Naive thymus-derived CD8-positive, alpha-beta T cell (primary cell): ENCODE measurements at regions not wholly inside any gene's neighbourhood (a gene's known extent, or its start where the extent isn't known, plus 50 kb on each side); places are given as distances from the start of the nearest gene placed in this dataset. TPM values are rescaled to one million over a fixed set of nuclear protein-coding genes. Genes with fewer than 3 reads are reported as not detected.
"Not testable (repeated sequence)": the region's sequence is repeated elsewhere in the genome, so short reads cannot be mapped to it uniquely, and the experiment has no call there.

Experiments used
- ATAC-seq, 2 donors: fragments of 150-1000 bp; cut with Tn5 transposase in 1 of 2; sonication (Bioruptor Pico), chemical (Tn5 transposase) in 1 of 2; 1 replicate in 1 of 2; 2 replicates in 1 of 2; pipeline ENCODE4 v1.10.0; 2021; ENCODE audit warnings: mild to moderate bottlenecking in 2 of 2, moderate library complexity in 2 of 2
- POLR2A ChIA-PET: fragments of 350-600 bp; sonication (Branson Sonifier 250); formaldehyde crosslinking; loops from one replicate; lab custom pipeline; 2021; ENCODE audit warnings: antibody characterized with exemption; lab: Charles Lee
- DNase-seq, 10 donors: peaks; one replicate each; pipeline versions ENCODE4 v3.0.0 to v3.0.0-alpha.2; 2020 to 2022
- H3K27ac Mint-ChIP-seq, 10 donors: one replicate each; pipeline ENCODE4 v1.8.0; 2020 to 2022; ENCODE audit warnings: mild to moderate bottlenecking in 10 of 10, mixed read lengths in 10 of 10, moderate library complexity in 4 of 10, inconsistent platforms in 1 of 10
- H3K27me3 Mint-ChIP-seq, 5 donors: one replicate each; pipeline ENCODE4 v1.8.0; 2021 to 2022; ENCODE audit warnings: mixed read lengths in 5 of 5
- H3K36me3 Mint-ChIP-seq, 3 donors: one replicate each; pipeline ENCODE4 v1.8.0; 2020 to 2022; ENCODE audit warnings: mixed read lengths in 3 of 3, mild to moderate bottlenecking in 2 of 3, inconsistent platforms in 1 of 3
- H3K4me1 Mint-ChIP-seq, 4 donors: one replicate each; pipeline ENCODE4 v1.8.0; 2021 to 2022; ENCODE audit warnings: mixed read lengths in 4 of 4
- H3K4me3 Mint-ChIP-seq, 10 donors: one replicate each; pipeline ENCODE4 v1.8.0; 2020 to 2022; ENCODE audit warnings: mild to moderate bottlenecking in 10 of 10, mixed read lengths in 10 of 10, moderate library complexity in 6 of 10, inconsistent platforms in 1 of 10
- H3K9me3 Mint-ChIP-seq, 9 donors: one replicate each; pipeline ENCODE4 v1.8.0; 2020 to 2022; ENCODE audit warnings: mixed read lengths in 9 of 9, mild to moderate bottlenecking in 3 of 9, inconsistent platforms in 1 of 9, moderate library complexity in 1 of 9
- microRNA-seq: library from miRNA; unstranded; fragments of <30 nt; microRNA quantifications from one replicate; pipeline ENCODE4 v1.2.0, GENCODE V29; 2022; ENCODE audit warnings: borderline microRNAs expressed

DNA sequence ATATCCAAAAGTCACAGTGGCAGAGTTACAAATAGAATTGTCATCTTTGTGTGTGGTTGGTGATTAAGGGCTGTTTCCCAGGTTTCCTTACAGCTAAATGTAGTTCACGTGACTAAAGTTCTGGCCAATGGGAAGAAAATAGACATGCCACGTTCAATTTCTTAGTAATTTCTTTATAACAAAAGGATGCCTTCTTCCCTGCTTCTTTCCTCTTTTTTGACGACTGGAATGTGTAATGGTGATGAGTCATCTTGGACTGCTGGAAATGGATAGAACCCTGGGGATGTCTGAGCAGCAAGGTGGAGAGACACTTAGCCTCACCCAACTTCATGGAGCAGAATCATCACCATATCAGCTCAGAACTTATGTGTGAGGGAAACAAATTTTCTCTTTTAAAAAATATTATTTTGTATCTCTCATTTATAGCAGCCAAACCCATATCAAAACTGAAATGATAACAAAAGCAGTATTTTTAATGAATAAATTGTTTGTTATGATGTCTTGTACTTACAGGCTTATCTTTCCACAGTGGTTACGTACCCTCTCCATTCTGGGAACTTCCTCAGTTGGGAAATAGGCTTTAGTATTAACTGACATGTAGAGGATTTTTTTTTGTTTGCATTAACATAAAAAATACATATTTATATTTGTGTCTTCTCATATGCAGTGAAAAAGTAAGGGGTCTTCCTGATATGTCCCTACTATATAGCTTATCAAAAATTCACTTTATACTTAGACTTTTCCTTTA is 91.1 kb upstream of the CDH2 start:
- Mint-ChIP-seq H3K27ac (no peak overlapping the region), H3K27me3 (no peaks in the 10 kb centered on the region), H3K9me3 (peaks cover 0 to 27% (median 5%) of the 10 kb centered on the region in 9 donors), H3K4me1 (no peaks in the 10 kb centered on the region), H3K4me3 (no peak overlapping the region), H3K36me3 (no peaks in the 10 kb centered on the region)
- ATAC-seq, result no peak
- DNase-seq, result no peak
- POLR2A ChIA-PET, result no interaction called here

GRCh38 chr18:28267276-28267675 is 90.3 kb upstream of the CDH2 start:
- no peaks in the 10 kb centered on the region for H3K27me3 Mint-ChIP-seq
- POLR2A ChIA-PET, result no interaction called here
- no peak overlapping the region for H3K27ac Mint-ChIP-seq
- H3K36me3 Mint-ChIP-seq, result no peaks in the 10 kb centered on the region
- H3K9me3 Mint-ChIP-seq, result peaks cover 0 to 28% (median 5%) of the 10 kb centered on the region in 9 donors
- H3K4me3 Mint-ChIP-seq, result no peak overlapping the region
- ATAC-seq, result no peak
- H3K4me1 Mint-ChIP-seq, result no peaks in the 10 kb centered on the region
- no peak for DNase-seq

DNA sequence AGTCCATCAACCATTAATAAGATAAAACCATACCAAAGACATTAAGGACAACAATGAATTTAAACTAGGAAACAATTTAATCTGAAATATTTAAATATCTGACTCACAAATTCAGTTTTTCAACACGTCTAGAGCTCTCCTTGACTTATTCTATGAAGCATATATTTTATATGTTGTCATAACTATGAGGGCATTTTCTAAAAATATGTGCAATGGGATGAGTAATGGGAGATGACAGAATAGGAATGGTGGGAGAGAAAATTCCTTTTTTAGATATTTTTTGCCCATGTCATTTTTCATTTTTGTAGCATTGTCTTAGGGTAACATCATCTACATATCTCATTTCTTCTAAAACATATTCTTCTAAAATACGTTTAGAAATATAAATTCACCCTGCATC is 79.2 kb upstream of the CDH2 start:
- Mint-ChIP-seq H3K9me3 (peaks cover 0 to 6% (median 4%) of the 10 kb centered on the region in 9 donors), H3K27ac (no peak overlapping the region), H3K27me3 (no peaks in the 10 kb centered on the region), H3K4me1 (no peaks in the 10 kb centered on the region), H3K36me3 (no peaks in the 10 kb centered on the region), H3K4me3 (no peak overlapping the region)
- DNase-seq, result no peak
- no peak for ATAC-seq
- POLR2A ChIA-PET, result no interaction called here

- DNase-seq (no peak), ATAC-seq (no peak)
- H3K9me3 Mint-ChIP-seq, result peaks cover 0 to 10% (median 5%) of the 10 kb centered on the region in 9 donors
- no peaks in the 10 kb centered on the region for H3K36me3 Mint-ChIP-seq
- no peaks in the 10 kb centered on the region for H3K4me1 Mint-ChIP-seq
- POLR2A ChIA-PET, result no interaction called here
- no peak overlapping the region for H3K27ac Mint-ChIP-seq
- no peak overlapping the region for H3K4me3 Mint-ChIP-seq
- no peaks in the 10 kb centered on the region for H3K27me3 Mint-ChIP-seq
Measured at GRCh38 chr18:28248653-28249052, 71.7 kb upstream of the CDH2 start.

GRCh38 chr18:28240626-28241025 is 63.7 kb upstream of the CDH2 start:
- H3K4me3 Mint-ChIP-seq, H3K4me1 Mint-ChIP-seq, DNase-seq, ATAC-seq, H3K27me3 Mint-ChIP-seq, H3K36me3 Mint-ChIP-seq, H3K27ac Mint-ChIP-seq, H3K9me3 Mint-ChIP-seq, POLR2A ChIA-PET: not testable (repeated sequence)

GRCh38 chr18:28236487-28236886 is 59.6 kb upstream of the CDH2 start:
- H3K4me1 Mint-ChIP-seq, result no peaks in the 10 kb centered on the region
- no peaks in the 10 kb centered on the region for H3K27me3 Mint-ChIP-seq
- ATAC-seq (no peak), DNase-seq (no peak)
- POLR2A ChIA-PET, result no interaction called here
- H3K9me3 Mint-ChIP-seq, result peaks cover 0 to 15% (median 4%) of the 10 kb centered on the region in 9 donors
- no peak overlapping the region for H3K4me3 Mint-ChIP-seq
- H3K27ac Mint-ChIP-seq, result no peak overlapping the region
- no peaks in the 10 kb centered on the region for H3K36me3 Mint-ChIP-seq

Small RNA genes lying in the stretch of these regions (microRNA-seq; reads per million reads assigned to microRNA genes)
- gene MIR302F, result not detected
